GM19099 (cell line): ENCODE measurements at regions not wholly inside any gene's neighbourhood (a gene's known extent, or its start where the extent isn't known, plus 50 kb on each side); places are given as distances from the start of the nearest gene placed in this dataset.

ENCODE experiments used
- POLR2A ChIP-seq: IDR thresholded peaks from 3 replicates; pipeline ENCODE4 v1.6.1; 2011; ENCODE audit warnings: low read depth; ENCODE audit not compliant: insufficient read length; ENCODE audit errors: extremely low read depth

DNA sequence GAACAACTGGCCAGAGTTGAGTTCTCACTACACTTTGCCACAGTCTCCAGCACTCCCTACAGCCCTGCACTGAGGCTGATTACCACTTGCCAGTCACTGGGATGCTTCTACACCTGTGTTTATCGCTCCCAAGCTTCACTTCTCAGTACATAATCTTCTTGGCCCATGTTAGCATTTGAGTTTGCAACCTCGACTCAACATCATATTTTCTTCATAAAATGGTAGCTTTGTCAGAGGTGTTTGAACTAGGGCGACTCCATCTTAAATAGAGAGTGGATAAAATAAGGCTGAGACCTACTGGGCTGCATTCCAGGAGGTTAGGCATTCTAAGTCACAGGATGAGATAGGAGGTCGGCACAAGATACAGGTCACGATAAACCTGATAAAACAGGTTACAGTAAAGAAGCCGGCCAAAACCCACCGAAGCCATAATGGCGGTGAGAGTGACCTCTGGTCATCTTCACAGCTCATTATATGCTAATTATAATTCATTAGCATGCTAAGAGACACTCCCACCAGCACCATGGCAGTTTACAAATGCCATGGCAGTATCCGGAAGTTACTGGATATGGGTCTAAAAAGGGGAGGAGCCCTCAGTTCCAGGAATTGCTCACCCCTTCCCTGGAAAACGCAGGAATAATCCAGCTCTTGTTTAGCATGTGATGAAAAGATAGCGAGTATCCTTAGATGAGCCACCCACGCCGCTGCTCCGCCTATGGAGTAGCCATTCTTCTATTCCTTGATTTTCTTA lies 105.8 kb upstream of the KLF6 start:
- no peak for TF ChIP-seq POLR2A

- TF ChIP-seq POLR2A, result no peak
Observed at GRCh38 chr10:3889961-3890522, 105.0 kb upstream of the KLF6 start.

DNA sequence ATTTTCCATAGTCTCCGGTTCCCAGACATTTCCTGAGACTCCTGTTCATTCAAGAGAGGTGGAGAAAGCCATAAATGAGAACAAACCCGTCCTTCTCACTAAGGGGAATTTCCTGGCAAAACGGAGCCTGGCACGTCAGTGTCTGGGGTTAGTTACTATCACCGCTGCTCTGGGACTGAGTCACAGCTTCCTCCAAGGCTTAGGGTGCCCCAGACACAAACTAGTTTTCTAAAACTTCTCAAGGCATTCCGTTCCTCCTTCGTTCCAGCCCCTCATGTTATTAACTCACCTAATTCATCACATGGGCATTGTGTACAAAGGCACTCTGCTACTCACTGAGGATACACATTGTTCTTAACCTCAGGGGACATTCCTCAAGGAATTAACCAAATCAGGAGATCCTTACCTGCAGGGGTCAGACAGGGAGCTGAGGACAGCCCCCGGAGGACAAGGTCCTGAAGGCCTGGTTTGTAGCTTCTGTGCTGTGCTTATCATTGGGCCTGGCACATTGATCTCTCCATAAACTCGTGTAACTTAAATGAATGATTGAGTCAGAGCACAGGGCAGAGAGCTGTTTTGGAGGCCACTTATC lies 103.0 kb upstream of the KLF6 start:
- TF ChIP-seq POLR2A, result no peak

- no peak for TF ChIP-seq POLR2A
Observed at GRCh38 chr10:3887404-3887803, 102.4 kb upstream of the KLF6 start.

GRCh38 chr10:3886641-3887251 lies 101.7 kb upstream of the KLF6 start:
- no peak for TF ChIP-seq POLR2A

DNA sequence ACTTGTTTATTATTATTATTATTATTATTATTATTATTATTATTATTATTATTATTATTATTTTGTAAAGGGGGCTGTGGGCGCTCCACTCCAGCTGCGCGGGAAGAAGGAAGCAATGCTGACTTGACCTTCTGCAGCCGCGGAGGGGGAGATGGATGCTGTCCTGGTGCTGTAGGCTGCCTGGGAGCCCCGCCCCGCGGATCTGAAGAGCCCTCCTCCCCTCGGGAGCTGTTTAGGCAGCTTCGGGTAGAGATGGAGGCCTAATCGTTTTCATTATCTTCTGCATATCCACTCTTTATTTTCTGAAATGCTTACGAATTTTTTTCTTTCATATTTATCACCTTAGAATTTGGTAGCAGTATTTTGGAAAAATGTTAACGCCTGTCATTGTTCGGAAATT lies 101.2 kb upstream of the KLF6 start:
- no peak for TF ChIP-seq POLR2A

DNA sequence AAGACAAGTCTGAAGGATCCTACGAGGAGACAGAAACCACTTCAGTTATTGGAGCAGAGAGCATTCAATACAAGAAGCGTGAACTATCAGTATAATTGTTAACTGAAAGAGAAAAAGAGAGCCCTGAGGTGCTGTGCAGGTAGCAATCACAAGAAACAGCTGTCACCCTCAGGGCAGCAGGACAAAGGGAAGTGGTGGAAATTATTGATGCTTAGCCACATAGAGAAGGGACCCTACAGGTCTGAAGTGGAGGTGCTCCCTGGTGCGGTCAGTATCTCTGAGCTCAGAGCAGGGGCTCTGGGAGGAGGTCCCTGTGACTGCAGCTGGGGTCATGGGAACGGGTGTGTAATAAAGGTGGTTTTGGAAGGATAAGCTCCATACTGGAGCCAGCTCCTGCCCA lies 97.8 kb upstream of the KLF6 start:
- no peak for TF ChIP-seq POLR2A

DNA sequence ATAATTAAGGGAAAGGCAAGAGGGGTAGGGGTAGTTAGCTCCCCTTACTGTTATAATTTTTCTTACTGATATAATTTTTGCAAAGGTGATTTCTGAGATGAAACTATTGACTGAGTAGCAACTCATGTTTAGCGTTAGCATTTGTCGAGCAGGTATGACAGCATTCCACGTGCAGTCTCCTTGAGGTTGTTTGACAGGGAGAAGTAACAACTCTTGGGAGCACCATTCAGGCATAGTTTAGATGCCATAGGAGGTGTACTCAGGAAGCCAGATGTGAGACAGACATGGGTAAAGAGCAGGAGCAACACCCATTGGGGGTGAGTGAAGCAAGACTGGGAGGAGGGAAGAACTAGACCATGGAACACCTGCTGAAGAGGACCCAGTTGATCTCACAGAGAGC lies 96.6 kb upstream of the KLF6 start:
- TF ChIP-seq POLR2A, result no peak

GRCh38 chr10:3879073-3879472 lies 94.1 kb upstream of the KLF6 start:
- no peak for TF ChIP-seq POLR2A

- TF ChIP-seq POLR2A, result no peak
Observed at GRCh38 chr10:3877211-3878000, 92.4 kb upstream of the KLF6 start.

- no peak for TF ChIP-seq POLR2A
Observed at GRCh38 chr10:3876350-3876962, 91.4 kb upstream of the KLF6 start.

DNA sequence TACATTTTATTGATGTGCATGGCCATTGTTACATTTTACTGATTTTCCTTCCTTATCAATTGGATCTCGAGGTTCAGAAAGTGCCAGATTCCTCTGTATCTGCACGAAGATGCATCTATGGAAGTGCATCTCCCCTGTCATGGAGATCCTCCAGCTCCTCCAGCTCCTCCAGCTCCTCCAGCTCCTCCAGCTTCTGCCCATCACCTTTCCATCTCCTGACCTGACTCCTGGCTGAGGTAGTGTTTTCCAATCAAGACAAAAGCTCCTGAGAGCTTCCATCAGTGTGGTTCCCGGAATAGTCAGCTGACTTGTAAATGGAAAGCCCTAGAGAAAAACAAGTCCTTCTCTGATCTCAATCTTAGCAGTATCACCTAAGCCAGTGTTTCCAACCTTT lies 90.8 kb upstream of the KLF6 start:
- peak; percentile 8 for TF ChIP-seq POLR2A

- TF ChIP-seq POLR2A, result peak; percentile 12
Observed at GRCh38 chr10:3874990-3875841, 90.2 kb upstream of the KLF6 start.

DNA sequence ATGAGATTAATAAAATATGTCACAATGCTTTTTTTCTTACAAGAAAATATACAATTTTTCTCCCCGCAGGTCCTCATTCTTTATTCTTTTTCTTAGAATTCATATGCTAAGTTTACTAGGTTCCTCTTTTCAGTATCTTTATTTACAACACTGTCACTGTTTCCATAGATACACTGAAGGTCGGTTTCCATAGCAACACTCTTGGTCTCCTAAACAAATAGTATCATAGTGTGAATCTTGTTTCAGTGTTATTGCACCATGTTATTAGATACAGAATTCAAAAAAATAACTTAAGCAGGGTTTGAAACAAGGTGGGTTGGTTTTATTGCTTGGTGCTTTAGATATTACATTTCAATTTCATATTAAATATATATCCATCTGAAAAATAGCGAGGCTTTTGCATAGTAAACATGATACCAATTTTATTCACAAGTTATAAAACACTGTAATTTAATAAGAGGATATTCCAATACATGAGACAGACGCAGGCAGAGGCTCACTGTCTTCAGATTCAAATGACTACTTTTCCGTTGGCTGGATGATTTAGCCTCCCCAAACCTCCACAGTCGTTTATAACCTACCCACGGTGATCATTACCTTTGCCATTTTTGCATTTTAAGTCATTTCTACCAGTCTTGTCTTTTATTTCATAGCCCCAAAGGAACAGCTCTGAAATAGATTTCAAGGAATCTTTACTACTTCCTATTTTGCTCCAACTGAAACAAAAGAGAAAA lies 88.9 kb upstream of the KLF6 start:
- TF ChIP-seq POLR2A, result no peak
